Cardiac fibroblast (primary cell): ENCODE measurements at regions not wholly inside any gene's neighbourhood (a gene's known extent, or its start where the extent isn't known, plus 50 kb on each side); places are given as distances from the start of the nearest gene placed in this dataset.

Source experiments
- DNase-seq, 2 donors: peaks; one replicate each; pipeline versions ENCODE4 v3.0.0 to v3.0.0-alpha.2; 2010; ENCODE audit warnings: low read depth in 2 of 2
- H3K4me3 ChIP-seq, 2 donors: replicated peaks in 1 of 2; 1 replicate in 1 of 2; 2 replicates in 1 of 2; pipeline ENCODE4 v1.5.1; 2011; ENCODE audit warnings: low read depth in 2 of 2, low read length in 2 of 2, mild to moderate bottlenecking in 2 of 2, moderate library complexity in 1 of 2
- CTCF ChIP-seq: IDR thresholded peaks from one replicate; pipeline ENCODE4 v1.5.1; 2011; ENCODE audit warnings: low read depth, mild to moderate bottlenecking, low read length, inconsistent platforms

GRCh38 chr9:92171822-92172221 is 56.6 kb upstream of the SPTLC1 start:
- no peak overlapping the region for H3K4me3 ChIP-seq
- no peak for DNase-seq
- TF ChIP-seq CTCF, result no peak

GRCh38 chr9:92171281-92171680 is 56.1 kb upstream of the SPTLC1 start:
- DNase-seq, result no peak
- H3K4me3 ChIP-seq, result no peak overlapping the region
- TF ChIP-seq CTCF, result no peak

GRCh38 chr9:92170848-92171247 is 55.6 kb upstream of the SPTLC1 start:
- no peak overlapping the region for H3K4me3 ChIP-seq
- no peak for TF ChIP-seq CTCF
- no peak for DNase-seq

GRCh38 chr9:92165484-92165883 is 50.3 kb upstream of the SPTLC1 start:
- no peak for DNase-seq
- H3K4me3 ChIP-seq, result no peak overlapping the region
- TF ChIP-seq CTCF, result no peak
